ENCODE measurements at regions not wholly inside any gene's neighbourhood (a gene's known extent, or its start where the extent isn't known, plus 50 kb on each side); places are given as distances from the start of the nearest gene placed in this dataset.
A peak's percentile ranks its signal among the peaks of the same experiment; 100 is the strongest.
"Not testable (repeated sequence)": the region's sequence is repeated elsewhere in the genome, so short reads cannot be mapped to it uniquely, and the experiment has no call there.

DNA sequence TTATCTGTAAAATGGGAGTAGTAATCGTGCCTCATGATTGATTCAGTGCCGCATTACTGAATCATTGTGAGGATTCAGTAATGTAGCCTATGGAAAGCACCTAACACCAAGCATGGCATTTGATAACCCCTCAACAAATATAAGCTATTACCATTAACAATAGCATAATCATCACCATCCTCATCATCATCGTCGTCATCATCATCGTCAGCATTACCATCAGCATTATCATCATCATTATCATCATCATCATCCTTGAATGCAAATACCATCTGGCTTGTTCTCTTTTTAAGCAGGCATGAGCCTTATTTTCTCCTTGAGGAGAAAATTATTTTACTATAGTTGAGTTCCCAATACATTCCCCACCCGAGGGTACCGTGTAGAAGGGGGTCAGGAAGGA, 115.4 kb upstream of the PTPRG start:
- DNase-seq: no peak

GRCh38 chr3:61446341-61446740, 115.0 kb upstream of the PTPRG start:
- no peak for DNase-seq

GRCh38 chr3:61448378-61448777, 113.0 kb upstream of the PTPRG start:
- no peak for DNase-seq

- DNase-seq: no peak
Measured at GRCh38 chr3:61449327-61450040, 111.9 kb upstream of the PTPRG start.

GRCh38 chr3:61450866-61451265, 110.5 kb upstream of the PTPRG start:
- no peak for DNase-seq

GRCh38 chr3:61451841-61452240, 109.5 kb upstream of the PTPRG start:
- no peak for DNase-seq

DNA sequence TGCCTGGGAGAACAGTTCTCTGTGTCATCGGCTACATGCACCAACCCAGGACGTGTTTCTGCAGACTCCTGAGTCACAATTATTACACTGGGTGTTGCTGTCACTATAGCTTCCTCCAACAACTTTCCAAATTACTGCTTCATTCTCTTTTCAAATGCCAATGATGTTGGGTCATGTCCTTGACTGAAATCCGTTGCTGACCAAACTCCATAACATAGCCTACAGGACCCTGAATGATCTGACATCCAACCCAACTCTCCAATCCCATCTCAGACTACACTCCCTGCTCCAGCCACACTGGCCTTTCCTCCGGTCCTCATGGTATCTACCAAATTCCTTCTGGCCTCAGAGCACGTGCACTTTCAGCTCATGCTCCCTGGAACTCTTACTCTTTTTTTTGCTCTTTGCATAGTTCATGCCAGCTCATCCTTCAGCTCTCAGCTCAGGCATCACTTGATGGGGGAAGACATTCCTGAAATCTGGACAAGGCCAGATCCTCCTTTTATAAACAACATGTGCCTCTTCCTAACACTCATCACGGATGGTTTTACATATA, 108.8 kb upstream of the PTPRG start:
- DNase-seq: no peak

GRCh38 chr3:61454006-61454585, 107.3 kb upstream of the PTPRG start:
- DNase-seq: no peak

DNA sequence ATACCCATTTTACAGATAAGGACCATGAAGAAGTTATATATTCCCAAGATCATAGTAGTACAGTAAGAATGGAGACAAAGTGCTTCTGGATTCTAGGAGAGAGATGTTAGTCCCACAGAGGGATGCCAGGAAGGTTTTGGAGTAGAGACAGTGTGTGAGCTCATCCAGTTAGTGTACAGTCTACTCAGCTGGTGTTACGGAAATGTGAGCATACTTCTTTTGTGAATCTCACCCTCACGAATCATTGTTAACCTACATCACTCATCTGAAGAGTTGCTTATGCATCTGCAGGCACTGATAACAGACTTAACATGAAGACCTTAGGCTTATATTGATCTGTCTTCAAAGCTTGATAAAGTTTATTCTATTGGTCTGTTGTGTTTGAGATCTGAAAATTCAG, 106.6 kb upstream of the PTPRG start:
- no peak for DNase-seq

DNA sequence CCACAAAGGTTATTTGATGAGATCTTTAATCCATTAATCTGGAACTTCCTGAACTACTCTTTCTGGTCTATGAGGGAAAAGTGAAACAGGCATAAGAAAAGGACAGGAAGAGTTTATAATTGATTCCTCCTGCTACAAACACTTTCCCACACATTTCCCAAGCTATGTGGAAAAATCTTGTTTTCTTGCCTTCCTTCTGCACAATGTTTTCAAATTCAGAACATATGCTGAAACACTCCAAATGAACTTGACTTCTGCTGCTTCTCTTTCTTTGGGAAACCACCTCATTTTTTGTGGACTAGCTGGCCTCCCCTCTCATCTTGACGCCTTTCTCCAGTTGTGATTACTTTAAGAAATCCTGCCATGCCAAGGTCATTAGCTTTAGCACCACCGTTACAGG, 100.7 kb upstream of the PTPRG start:
- DNase-seq: no peak

GRCh38 chr3:61463191-61463590, 98.2 kb upstream of the PTPRG start:
- no peak for DNase-seq

- no peak for DNase-seq
Measured at GRCh38 chr3:61464518-61465140, 96.7 kb upstream of the PTPRG start.

- DNase-seq: no peak
Measured at GRCh38 chr3:61466357-61466756, 95.0 kb upstream of the PTPRG start.

DNA sequence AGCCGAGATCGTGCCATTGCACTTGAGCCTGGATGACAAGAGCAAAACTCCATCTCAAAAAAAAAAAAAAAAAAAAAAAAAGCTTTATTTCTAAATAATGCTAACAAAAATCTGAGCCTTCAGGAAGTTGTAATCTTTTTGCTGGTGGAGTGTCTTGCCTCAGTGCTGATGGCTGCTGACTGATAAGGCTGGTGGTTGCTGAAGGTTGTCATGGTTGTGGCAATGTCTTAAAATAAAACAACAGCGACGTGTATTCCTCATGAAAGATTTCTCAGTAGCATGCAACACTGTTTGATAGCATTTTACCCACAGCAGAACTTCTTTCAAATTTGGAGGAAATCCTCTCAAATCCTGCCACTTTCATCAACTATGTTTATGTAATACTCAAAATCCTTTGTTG, 77.4 kb upstream of the PTPRG start:
- peak in 1 of 6 experiments; percentile 20 for DNase-seq

GRCh38 chr3:61493339-61493738, 68.0 kb upstream of the PTPRG start:
- no peak for DNase-seq

- not testable (repeated sequence) for DNase-seq
Measured at GRCh38 chr3:61494309-61494708, 67.1 kb upstream of the PTPRG start.

GRCh38 chr3:61497463-61497862, 63.9 kb upstream of the PTPRG start:
- DNase-seq: no peak

- no peak for DNase-seq
Measured at GRCh38 chr3:61505197-61505596, 56.2 kb upstream of the PTPRG start.

DNA sequence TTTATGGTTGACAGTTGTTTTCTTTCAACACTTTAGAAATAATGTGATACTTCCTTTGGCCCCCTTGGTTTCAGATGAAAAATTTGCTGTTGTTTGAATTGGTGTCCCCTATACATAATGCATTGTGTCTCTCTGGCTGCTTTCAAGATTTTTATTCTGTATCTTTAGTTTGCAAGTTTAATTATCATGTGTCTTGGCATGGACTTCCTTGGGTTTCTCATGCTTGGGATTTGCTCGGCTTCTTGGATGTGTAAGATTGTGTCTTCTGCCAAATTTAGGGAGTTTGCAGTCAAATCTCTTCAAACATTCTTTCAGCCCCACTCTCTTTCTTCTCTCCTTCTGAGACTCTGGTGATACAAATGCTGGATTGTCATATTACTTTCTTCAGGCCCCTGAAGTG, 53.4 kb upstream of the PTPRG start:
- no peak for DNase-seq

Measured in stimulated activated naive CD4-positive, alpha-beta T cell (primary cell).